Ectodermal cell (in vitro differentiated cells): ENCODE measurements at regions not wholly inside any gene's neighbourhood (a gene's known extent, or its start where the extent isn't known, plus 50 kb on each side); places are given as distances from the start of the nearest gene placed in this dataset.

Source experiments
- H3K27ac ChIP-seq: 2 replicates; pipeline ENCODE4 v1.7.0; 2013; ENCODE audit warnings: mild to moderate bottlenecking, low read depth, low read length; ENCODE audit not compliant: insufficient read depth, poor library complexity, severe bottlenecking
- H3K27me3 ChIP-seq: 2 replicates; pipeline ENCODE4 v1.7.0; 2013; ENCODE audit warnings: mild to moderate bottlenecking, low read length; ENCODE audit not compliant: insufficient read depth, control insufficient read depth, poor library complexity, severe bottlenecking
- H3K36me3 ChIP-seq: one replicate; pipeline ENCODE4 v1.7.0; 2013; ENCODE audit warnings: low read length; ENCODE audit not compliant: control insufficient read depth, insufficient read depth
- H3K4me1 ChIP-seq: one replicate; pipeline ENCODE4 v1.7.0; 2013; ENCODE audit warnings: low read length; ENCODE audit not compliant: control insufficient read depth, insufficient read depth
- H3K4me3 ChIP-seq: 2 replicates; pipeline ENCODE4 v1.7.0; 2013; ENCODE audit warnings: low read depth, low read length, control low read depth; ENCODE audit not compliant: insufficient read depth
- H3K9me3 ChIP-seq: 2 replicates; pipeline ENCODE4 v1.7.0; 2013; ENCODE audit warnings: mild to moderate bottlenecking, low read length, moderate library complexity; ENCODE audit not compliant: control insufficient read depth
- WGBS, 2 experiments: methylation state at CpG; one replicate each; pipeline ENCODE4 v1.1.7; 2013; ENCODE audit warnings: missing lambda C conversion rate in 2 of 2; 5-methylcytosine and 5-hydroxymethylcytosine counted together

DNA sequence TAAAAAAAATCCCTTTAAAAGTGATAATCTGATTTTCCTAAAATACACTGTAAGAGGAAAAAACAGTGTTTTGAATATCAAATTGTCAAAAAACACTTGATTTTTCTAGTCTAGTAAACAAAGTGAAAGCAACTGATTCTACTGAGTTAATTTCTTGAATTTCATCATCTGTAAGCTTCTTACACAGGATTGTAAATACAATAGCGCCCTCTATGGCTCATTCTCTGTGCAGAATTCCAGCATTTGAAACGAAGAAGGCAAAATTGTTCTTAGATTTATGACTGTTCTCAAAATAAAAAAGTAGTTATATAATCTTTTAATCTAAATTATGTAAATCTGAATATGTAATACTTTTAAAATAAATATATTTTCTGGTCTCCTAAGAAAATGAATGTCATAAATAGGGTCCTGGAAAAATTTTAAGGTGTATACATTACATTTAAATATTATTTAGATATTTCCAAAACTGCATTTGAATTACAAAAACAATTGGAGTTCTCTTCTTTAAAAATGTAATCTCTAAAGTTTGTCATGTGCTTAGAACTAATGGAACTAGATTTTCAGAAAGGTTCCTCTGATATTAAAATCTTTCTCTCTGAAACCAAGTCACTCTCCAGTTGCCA, 176.9 kb upstream of the MC4R start:
- H3K9me3 ChIP-seq, result no peaks in the 10 kb centered on the region
- no peaks in the 10 kb centered on the region for H3K4me1 ChIP-seq
- H3K27me3 ChIP-seq, result no peaks in the 10 kb centered on the region
- H3K36me3 ChIP-seq, result no peaks in the 10 kb centered on the region
- H3K27ac ChIP-seq, result no peak overlapping the region
- H3K4me3 ChIP-seq, result no peak overlapping the region
- WGBS, 2 experiments, result 0% methylated on average over 1 of the region's 2 CpGs

DNA sequence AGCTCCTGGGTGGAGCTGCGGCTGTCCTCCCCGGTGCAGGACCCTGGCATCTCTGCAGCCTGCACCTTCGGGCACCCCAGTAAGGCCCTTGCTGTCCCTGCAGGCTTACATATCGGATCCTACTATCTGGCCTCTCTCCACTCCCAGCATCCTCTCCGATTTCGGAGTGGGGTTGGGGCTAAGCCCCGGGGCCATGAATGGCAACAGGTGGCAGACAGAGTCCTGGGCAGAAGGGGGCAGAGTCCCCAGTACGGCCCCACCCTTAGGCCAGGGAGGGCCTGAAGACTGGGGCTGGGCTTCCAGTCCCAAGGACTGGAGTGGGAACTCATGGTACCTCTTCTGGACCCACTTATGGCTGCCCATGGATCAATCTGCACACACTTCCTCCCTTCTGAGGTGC, 180.4 kb upstream of the MC4R start:
- Histone ChIP-seq H3K4me1 (no peaks in the 10 kb centered on the region), H3K4me3 (no peak overlapping the region), H3K27ac (no peak overlapping the region), H3K27me3 (no peaks in the 10 kb centered on the region), H3K36me3 (no peaks in the 10 kb centered on the region), H3K9me3 (no peaks in the 10 kb centered on the region)
- WGBS, 2 experiments, result 94 to 96% methylated on average over 8 of the region's 8 CpGs

DNA sequence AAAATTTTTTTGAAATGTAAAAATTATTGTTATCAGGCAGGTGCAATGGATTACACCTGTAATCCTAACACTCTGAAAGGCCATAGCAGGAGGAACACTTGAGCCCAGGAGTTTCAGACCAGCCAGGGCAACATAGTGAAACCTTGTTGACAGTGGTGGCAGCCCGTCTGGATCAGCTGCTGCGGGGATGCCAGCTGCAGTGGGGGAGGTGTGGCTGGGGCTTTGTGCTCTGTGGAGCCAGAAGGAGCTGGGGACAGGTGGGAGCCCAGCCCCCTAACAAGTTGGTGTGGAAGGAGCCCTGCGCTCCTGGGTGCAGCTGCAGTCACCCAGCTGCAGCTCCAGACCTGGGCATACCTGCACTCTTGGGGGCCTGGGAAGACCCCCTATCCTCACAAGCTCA, 182.4 kb upstream of the MC4R start:
- Histone ChIP-seq H3K27ac (no peak overlapping the region), H3K4me1 (peaks cover 2% of the 10 kb centered on the region), H3K9me3 (no peaks in the 10 kb centered on the region), H3K27me3 (no peaks in the 10 kb centered on the region), H3K36me3 (no peaks in the 10 kb centered on the region), H3K4me3 (no peak overlapping the region)
- 81 to 91% methylated on average over 3 of the region's 3 CpGs for WGBS, 2 experiments

DNA sequence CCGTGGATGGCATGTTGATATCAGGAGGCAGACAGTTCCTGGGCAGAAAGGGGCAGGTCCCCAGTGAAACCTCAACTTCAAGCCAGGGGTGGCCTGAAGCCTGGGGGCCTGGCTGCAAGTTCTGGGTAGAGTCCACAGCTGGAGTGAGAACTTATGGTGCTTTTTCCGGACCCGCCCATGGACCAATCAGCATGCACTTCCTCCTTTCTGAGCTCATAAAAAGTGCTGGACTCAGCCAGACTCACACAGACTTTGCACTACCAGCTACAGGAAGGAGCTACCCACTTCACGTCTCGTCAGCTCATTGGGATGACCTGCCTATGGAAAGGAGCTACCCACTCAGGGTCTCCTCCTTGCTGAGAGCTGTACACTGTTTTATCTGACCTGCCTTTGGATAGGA, 183.1 kb upstream of the MC4R start:
- Histone ChIP-seq H3K9me3 (no peaks in the 10 kb centered on the region), H3K27ac (no peak overlapping the region), H3K4me3 (no peak overlapping the region), H3K4me1 (peaks cover 3% of the 10 kb centered on the region), H3K27me3 (no peaks in the 10 kb centered on the region), H3K36me3 (no peaks in the 10 kb centered on the region)
- 95 to 97% methylated on average over 5 of the region's 5 CpGs for WGBS, 2 experiments

DNA sequence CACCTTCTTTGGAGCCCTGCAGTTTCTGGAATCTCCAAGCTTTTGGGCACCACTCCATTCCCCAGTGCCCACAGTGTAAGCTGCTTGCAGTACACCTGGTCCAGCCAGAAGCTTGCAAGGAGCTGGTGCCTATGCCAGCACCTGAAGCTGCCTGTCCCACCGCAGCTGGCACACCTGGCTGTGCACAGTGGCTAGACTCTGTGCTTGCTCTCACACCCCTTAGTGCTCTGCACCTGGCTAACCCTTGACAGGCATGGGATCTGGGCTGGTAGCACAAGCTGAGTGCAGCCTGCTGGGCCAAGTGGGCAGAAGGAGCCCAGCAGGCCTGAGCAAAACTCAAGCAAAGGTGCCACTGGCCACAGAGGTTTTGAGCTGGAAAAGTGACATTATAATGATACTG, 183.8 kb upstream of the MC4R start:
- Histone ChIP-seq H3K4me3 (no peak overlapping the region), H3K27ac (no peak overlapping the region), H3K9me3 (no peaks in the 10 kb centered on the region), H3K27me3 (no peaks in the 10 kb centered on the region), H3K36me3 (no peaks in the 10 kb centered on the region), H3K4me1 (peaks cover 3% of the 10 kb centered on the region)
- WGBS, 2 experiments, result 96 to 98% methylated on average over 1 of the region's 1 CpG

DNA sequence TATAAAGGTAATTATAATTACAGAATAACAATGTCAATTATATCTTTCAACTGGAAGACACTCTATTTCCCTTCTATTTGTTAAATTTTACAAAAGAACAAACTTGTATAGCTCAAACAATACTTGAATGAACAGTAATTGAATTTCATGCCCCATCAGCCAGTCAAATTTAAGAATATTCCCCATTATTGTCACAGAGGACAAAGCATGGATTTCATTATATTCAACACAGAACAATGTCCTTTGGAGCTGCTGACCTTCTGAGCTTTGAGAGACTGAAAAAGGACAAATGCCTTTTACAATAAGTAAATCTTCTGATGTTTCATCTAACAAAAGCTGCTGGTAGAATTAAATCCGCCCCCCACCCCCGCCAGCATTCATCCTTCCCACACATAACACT, 187.5 kb upstream of the MC4R start:
- H3K4me1 ChIP-seq, result peaks cover 3% of the 10 kb centered on the region
- H3K4me3 ChIP-seq, result no peak overlapping the region
- H3K27me3 ChIP-seq, result no peaks in the 10 kb centered on the region
- no peaks in the 10 kb centered on the region for H3K9me3 ChIP-seq
- H3K27ac ChIP-seq, result no peak overlapping the region
- no CpG with 5 or more reads among the region's 2 CpGs for WGBS, 2 experiments
- no peaks in the 10 kb centered on the region for H3K36me3 ChIP-seq

DNA sequence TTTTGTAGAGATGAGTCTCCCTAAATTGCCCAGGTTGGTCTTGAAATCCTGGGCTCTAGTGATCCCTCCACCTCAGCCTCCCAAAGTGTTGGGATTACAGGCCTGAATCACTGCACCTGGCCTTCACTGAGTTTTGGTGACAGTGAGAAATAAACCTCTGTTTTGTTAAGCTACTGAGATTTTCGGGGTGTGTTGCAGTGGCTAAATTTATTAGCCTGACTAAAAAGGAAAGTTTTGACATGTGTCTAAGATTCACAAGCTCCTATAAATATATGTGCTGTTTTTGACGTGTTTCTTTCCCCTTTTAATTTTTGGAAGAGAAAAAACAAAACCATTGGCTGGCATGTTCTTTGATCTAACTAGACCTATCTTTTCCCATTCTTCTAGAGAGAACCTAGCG, 190.5 kb upstream of the MC4R start:
- Histone ChIP-seq H3K36me3 (no peaks in the 10 kb centered on the region), H3K9me3 (no peaks in the 10 kb centered on the region), H3K27ac (no peak overlapping the region), H3K27me3 (no peaks in the 10 kb centered on the region), H3K4me3 (no peak overlapping the region), H3K4me1 (peaks cover 3% of the 10 kb centered on the region)
- 86 to 100% methylated on average over 3 of the region's 3 CpGs for WGBS, 2 experiments

DNA sequence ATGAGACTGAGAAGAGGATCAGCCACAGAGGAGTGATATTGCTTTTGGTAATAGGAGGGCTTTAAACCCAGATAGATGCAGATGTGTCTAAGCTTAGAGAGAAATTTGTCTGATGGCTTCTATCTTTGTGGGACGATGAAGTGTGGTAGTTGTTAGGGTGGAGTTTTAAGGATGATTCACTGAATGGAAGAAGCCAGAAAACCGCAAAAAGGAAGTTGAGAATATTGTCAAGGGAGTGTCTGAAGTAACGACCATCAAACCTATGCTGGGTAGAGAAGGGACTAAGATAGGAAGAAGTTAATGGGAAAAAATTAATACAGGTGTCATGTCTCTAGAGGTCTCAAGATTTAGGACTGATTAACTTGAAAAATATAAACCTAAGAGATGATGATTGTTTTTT, 195.6 kb upstream of the MC4R start:
- Histone ChIP-seq H3K36me3 (no peaks in the 10 kb centered on the region), H3K27ac (no peak overlapping the region), H3K4me3 (no peak overlapping the region), H3K4me1 (no peaks in the 10 kb centered on the region), H3K9me3 (no peaks in the 10 kb centered on the region), H3K27me3 (no peaks in the 10 kb centered on the region)
- 88 to 96% methylated on average over 3 of the region's 3 CpGs for WGBS, 2 experiments

DNA sequence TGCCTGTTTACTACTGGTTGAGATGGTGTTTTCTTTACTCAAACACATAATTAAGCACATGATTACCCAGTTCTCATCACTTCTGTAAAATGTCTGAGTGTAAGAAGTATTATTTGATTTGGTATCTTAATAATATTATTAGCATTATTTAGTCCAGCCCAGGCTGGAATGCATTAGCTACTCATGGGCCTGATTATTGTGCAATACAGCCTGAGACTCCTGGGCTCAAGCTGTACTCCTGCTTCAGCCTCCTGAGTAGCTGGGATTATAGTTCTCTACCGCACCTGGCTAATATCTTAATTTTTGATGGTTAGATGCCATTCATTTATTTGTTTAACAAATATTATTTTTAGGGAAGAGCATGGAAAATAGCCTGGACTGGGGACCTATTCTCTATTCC, 197.6 kb upstream of the MC4R start:
- Histone ChIP-seq H3K4me3 (no peak overlapping the region), H3K9me3 (no peaks in the 10 kb centered on the region), H3K27ac (no peak overlapping the region), H3K4me1 (no peaks in the 10 kb centered on the region), H3K27me3 (no peaks in the 10 kb centered on the region), H3K36me3 (no peaks in the 10 kb centered on the region)
- 100% methylated on average over 1 of the region's 1 CpG for WGBS, 2 experiments

DNA sequence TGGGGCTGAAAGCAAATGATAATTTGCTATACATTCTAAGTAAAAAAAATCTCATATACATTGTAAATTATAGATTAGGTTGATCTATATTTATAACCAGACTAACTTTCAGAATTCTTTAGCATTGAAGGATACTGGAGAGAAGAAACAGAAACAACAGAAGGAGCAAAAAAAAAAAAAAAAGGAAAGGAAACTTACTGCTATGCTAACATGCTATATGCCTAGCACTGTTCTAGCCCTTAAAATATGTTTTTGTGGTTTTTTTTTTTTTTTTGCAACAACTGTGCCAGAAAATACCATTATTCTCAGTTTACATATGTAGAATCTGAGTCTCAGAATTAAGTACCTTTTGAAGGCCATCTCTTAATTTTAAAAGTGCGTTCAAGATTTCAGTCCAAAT, 204.9 kb upstream of the MC4R start:
- no peak overlapping the region for H3K4me3 ChIP-seq
- no peaks in the 10 kb centered on the region for H3K9me3 ChIP-seq
- no peaks in the 10 kb centered on the region for H3K36me3 ChIP-seq
- no peak overlapping the region for H3K27ac ChIP-seq
- no peaks in the 10 kb centered on the region for H3K4me1 ChIP-seq
- no peaks in the 10 kb centered on the region for H3K27me3 ChIP-seq
- 100% methylated on average over 1 of the region's 1 CpG for WGBS, 2 experiments

DNA sequence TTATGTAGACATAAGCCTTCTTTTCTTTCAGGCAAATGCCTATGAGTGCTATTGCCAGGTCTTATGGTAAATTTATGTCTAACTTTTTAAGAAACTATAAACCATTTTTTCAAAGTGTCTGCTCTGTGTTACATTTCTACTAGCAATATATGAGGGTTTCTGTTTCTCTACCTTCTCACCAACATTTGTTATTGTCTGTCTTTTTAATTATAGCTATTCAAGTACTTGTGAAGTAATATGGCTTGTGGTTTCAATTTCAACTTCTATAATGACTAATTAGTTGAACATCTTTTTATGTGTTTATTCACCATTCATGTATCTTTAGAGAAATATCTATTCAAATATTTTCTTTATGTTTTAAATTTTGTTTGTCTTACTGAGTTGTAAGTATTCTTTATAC, 213.1 kb upstream of the MC4R start:
- Histone ChIP-seq H3K4me1 (no peaks in the 10 kb centered on the region), H3K9me3 (no peaks in the 10 kb centered on the region), H3K4me3 (no peak overlapping the region), H3K27me3 (no peaks in the 10 kb centered on the region), H3K27ac (no peak overlapping the region), H3K36me3 (no peaks in the 10 kb centered on the region)
